NT2/D1 (cell line): ENCODE measurements at regions not wholly inside any gene's neighbourhood (a gene's known extent, or its start where the extent isn't known, plus 50 kb on each side); places are given as distances from the start of the nearest gene placed in this dataset.

ENCODE experiments used
- DNase-seq: peaks from one replicate; pipeline ENCODE4 v3.0.0-alpha.2; 2011; ENCODE audit warnings: low read depth, low spot score
- H3K27me3 ChIP-seq: 2 replicates; pipeline ENCODE4 v1.6.0; 2011; ENCODE audit warnings: mild to moderate bottlenecking; ENCODE audit not compliant: insufficient read length, insufficient read depth
- H3K36me3 ChIP-seq: 2 replicates; pipeline ENCODE4 v1.6.1; 2011; ENCODE audit warnings: mild to moderate bottlenecking, low read length, mixed read lengths; ENCODE audit not compliant: insufficient read depth, insufficient read length
- H3K4me1 ChIP-seq: 2 replicates; pipeline ENCODE4 v1.5.1; 2011; ENCODE audit not compliant: insufficient read depth, insufficient read length
- H3K4me3 ChIP-seq: 2 replicates; pipeline ENCODE4 v1.5.1; 2011; ENCODE audit warnings: low read depth; ENCODE audit not compliant: insufficient read length
- H3K9ac ChIP-seq: 2 replicates; pipeline ENCODE4 v1.6.0; 2011; ENCODE audit warnings: low read depth; ENCODE audit not compliant: insufficient read length
- H3K9me3 ChIP-seq: 2 replicates; pipeline ENCODE4 v1.5.1; 2011; ENCODE audit warnings: mild to moderate bottlenecking, low read length; ENCODE audit not compliant: insufficient read depth
- SUZ12 ChIP-seq: IDR thresholded peaks from 2 replicates; pipeline ENCODE4 v1.6.1; 2011; ENCODE audit not compliant: insufficient read length, insufficient read depth; ENCODE audit errors: extremely low read depth
- YY1 ChIP-seq: IDR thresholded peaks from 2 replicates; pipeline ENCODE4 v1.6.1; 2011; ENCODE audit not compliant: insufficient read length, insufficient read depth
- ZNF274 ChIP-seq: IDR thresholded peaks from 2 replicates; pipeline ENCODE4 v1.6.1; 2011; ENCODE audit warnings: mild to moderate bottlenecking, low read depth, low read length

DNA sequence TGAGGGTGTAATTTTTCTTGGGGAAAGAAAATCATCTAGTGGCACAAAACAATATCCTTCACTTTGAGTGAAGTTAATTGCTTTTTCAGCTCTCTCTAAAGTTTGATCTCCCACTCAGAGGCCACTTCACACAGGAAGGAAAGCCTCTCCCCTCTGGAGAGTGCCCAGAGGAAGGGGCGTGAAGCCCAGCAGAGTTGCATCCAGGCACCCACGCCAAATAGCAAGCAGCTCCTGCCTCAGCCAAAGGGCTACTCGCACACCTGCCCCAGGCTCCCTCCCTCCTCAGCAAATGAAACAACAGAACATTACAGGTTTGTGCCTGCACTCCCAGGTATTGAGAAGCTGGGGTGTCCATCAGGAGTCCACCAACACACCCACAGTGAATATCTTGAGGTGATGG lies 183.0 kb upstream of the RPL38 start:
- Histone ChIP-seq H3K4me1 (peaks cover 10% of the 10 kb centered on the region), H3K9ac (no peak overlapping the region), H3K27me3 (peaks cover 9% of the 10 kb centered on the region), H3K36me3 (no peaks in the 10 kb centered on the region), H3K9me3 (no peaks in the 10 kb centered on the region), H3K4me3 (no peak overlapping the region)
- TF ChIP-seq ZNF274 = no peak
- no peak for DNase-seq

DNA sequence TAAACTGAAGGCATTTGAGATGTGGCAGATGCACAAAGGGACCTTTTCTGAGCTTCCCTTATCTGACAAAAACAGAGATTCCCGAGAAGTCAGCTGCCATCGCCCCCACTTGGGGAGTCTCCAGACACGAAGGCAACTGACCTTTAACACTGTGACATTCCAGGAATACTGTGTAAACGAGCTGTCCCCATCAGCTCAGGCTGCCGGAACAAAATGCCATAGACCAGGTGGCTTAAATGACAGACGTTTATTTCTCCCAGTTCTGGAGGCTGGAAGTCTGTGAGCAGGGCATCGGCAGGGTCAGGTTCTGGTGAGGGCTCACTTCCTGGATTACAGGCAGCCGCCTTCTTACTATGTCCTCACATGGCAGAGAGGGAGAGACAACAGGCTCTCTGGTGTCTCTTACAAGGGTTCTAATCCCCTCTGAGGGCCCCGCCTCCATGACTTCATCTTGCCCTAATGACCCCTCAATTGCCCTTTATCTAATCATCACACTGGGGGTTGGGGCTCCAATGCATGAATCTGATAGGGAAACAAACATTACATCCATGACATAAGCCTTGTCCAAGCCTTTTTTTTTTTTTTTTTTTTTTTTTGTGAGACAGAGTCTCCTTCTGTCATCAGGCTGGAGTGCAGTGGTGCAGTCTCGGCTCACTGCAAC lies 178.5 kb upstream of the RPL38 start:
- no peak for TF ChIP-seq SUZ12
- no peak for TF ChIP-seq YY1
- TF ChIP-seq ZNF274 = no peak
- Histone ChIP-seq H3K4me1 (peaks cover 12% of the 10 kb centered on the region), H3K27me3 (no peaks in the 10 kb centered on the region), H3K4me3 (no peak overlapping the region), H3K9ac (no peak overlapping the region), H3K36me3 (no peaks in the 10 kb centered on the region), H3K9me3 (no peaks in the 10 kb centered on the region)
- no peak for DNase-seq

DNA sequence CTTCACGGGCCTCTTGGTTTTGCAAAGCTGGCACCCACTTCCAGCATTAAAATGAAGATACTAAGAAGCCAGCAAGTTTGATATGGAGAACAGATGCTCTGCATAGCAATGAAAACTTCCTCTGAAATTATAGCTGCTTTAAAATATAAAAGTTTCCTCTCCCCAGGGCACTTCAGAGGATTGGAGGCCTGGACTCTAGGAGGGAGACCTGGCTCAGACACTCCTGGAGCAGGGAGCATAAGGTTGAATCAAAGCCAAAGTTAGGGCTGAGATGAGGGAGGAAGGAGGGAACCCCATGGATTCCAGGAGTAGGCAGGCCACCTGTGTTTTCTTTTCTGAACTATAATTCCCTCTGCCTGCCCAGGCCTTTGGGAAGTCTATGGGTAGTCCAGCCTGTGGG lies 176.0 kb upstream of the RPL38 start:
- peaks cover 19% of the 10 kb centered on the region for H3K4me1 ChIP-seq
- no peaks in the 10 kb centered on the region for H3K9me3 ChIP-seq
- no peaks in the 10 kb centered on the region for H3K27me3 ChIP-seq
- TF ChIP-seq SUZ12 = no peak
- no peak for TF ChIP-seq ZNF274
- no peak for TF ChIP-seq YY1
- H3K36me3 ChIP-seq = no peaks in the 10 kb centered on the region
- no peak overlapping the region for H3K9ac ChIP-seq
- no peak overlapping the region for H3K4me3 ChIP-seq
- DNase-seq = no peak

GRCh38 chr17:74028354-74029116 lies 174.9 kb upstream of the RPL38 start:
- DNase-seq = no peak
- Histone ChIP-seq H3K36me3 (no peaks in the 10 kb centered on the region), H3K27me3 (no peaks in the 10 kb centered on the region)

GRCh38 chr17:74031316-74032090 lies 172.0 kb upstream of the RPL38 start:
- TF ChIP-seq YY1 (no peak), ZNF274 (no peak), SUZ12 (no peak)
- Histone ChIP-seq H3K4me1 (peaks cover 11% of the 10 kb centered on the region), H3K9ac (no peak overlapping the region), H3K4me3 (no peak overlapping the region), H3K27me3 (peaks cover 14% of the 10 kb centered on the region), H3K9me3 (no peaks in the 10 kb centered on the region), H3K36me3 (no peaks in the 10 kb centered on the region)
- no peak for DNase-seq

More at GRCh38 chr17:74028354-74029116, 174.9 kb upstream of the RPL38 start:
- Histone ChIP-seq H3K9me3 (no peaks in the 10 kb centered on the region), H3K9ac (no peak overlapping the region), H3K4me1 (peaks cover 19% of the 10 kb centered on the region), H3K4me3 (no peak overlapping the region)
- TF ChIP-seq SUZ12 = no peak
- TF ChIP-seq YY1 = no peak
- TF ChIP-seq ZNF274 = no peak

- no peak for DNase-seq
- Histone ChIP-seq H3K9ac (no peak overlapping the region), H3K9me3 (no peaks in the 10 kb centered on the region), H3K27me3 (peaks cover 14% of the 10 kb centered on the region), H3K36me3 (no peaks in the 10 kb centered on the region), H3K4me3 (no peak overlapping the region), H3K4me1 (peaks cover 11% of the 10 kb centered on the region)
- no peak for TF ChIP-seq SUZ12
- no peak for TF ChIP-seq ZNF274
- no peak for TF ChIP-seq YY1
Observed at GRCh38 chr17:74032222-74032621, 171.3 kb upstream of the RPL38 start.

GRCh38 chr17:74037320-74037719 lies 166.2 kb upstream of the RPL38 start:
- H3K4me3 ChIP-seq = no peak overlapping the region
- TF ChIP-seq ZNF274 (no peak), SUZ12 (no peak), YY1 (no peak)
- no peaks in the 10 kb centered on the region for H3K36me3 ChIP-seq
- H3K9ac ChIP-seq = no peak overlapping the region
- H3K4me1 ChIP-seq = peaks cover 1% of the 10 kb centered on the region
- peaks cover 14% of the 10 kb centered on the region for H3K27me3 ChIP-seq
- no peaks in the 10 kb centered on the region for H3K9me3 ChIP-seq
- no peak for DNase-seq
